NCI-H187 treated with DMSO at 0.1 percent for 48 hours (cell line): ENCODE measurements at regions not wholly inside any gene's neighbourhood (a gene's known extent, or its start where the extent isn't known, plus 50 kb on each side); places are given as distances from the start of the nearest gene placed in this dataset.

Experiments
- DNase-seq: peaks from one replicate; lab custom pipeline; 2025; lab: John Stamatoyannopoulos, UW

DNA sequence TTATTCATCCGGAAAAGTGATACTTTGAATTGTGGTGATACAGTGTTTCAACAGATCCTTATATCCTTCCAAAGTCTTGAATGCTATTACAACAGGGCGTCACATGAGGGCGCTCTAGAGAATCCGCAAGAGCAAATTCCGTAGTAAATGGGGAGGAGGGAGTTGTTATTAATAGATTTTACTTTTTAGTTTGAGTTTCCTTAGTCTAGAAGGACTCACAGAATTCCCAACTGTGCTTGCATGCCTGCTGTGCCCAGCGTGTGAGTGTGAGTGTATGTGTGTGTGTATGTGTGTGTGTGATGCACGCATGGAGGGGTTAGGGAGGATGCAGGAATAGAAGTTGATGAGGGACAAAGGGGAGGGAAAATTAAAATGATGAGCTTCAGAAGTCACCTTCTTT, 375.3 kb downstream of the C12orf75 start:
- no peak for DNase-seq

- DNase-seq = peak; percentile 90
Observed at GRCh38 chr12:105706321-105706972, 376.0 kb downstream of the C12orf75 start.

GRCh38 chr12:105706973-105707334, 376.5 kb downstream of the C12orf75 start:
- DNase-seq = no peak

DNA sequence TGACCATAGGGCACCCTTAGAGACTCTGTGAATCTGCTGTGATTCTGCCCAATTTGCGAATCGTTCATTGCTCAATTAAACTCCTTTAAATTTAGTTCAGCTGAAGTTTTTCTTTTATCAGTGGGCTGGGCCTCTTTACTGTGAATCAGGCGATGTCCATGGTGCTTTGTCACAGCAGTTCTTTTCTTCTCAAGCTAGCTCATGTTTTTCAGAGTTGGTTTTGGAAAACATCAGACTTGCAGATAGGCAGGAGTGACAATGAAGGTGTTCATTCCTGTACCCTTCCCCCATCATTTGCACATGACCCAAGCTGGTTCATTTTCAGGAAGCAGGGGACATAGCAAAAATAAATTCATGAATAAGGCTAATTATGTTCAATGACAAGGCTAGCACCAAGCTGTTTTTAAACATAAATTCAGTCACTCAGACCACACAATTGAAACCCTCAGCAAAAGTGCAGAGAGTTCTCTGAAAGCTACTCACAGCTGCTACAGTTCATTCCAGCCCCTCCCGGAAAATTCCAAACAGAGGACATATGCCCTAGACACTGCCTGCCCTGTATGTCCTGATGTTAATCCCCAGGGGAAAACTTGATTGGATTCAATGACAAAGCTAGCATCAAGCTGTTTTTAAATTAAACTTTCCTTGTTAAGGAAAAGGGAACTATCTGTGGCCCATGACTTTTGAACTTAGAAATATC, 383.3 kb downstream of the C12orf75 start:
- DNase-seq = no peak

DNA sequence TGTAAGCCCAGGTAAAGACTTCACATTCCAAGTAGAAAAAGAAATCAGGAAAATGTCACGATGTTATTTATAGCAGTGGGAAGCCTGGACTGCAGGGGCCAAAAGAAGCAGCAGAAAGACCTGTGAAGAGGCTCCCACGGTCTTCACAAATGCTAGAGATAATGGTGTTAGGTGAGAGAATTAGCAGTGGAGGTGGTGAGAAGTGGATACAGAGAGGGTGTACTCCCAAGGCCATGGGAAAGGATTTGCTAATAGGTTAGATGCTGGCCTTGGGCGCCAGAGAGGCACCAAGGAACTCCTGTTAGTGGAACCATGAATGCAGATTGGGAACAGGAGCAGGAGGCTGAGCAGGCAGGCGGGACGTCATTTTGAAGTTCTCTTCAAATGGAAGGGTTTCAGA, 386.1 kb downstream of the C12orf75 start:
- DNase-seq = no peak

DNA sequence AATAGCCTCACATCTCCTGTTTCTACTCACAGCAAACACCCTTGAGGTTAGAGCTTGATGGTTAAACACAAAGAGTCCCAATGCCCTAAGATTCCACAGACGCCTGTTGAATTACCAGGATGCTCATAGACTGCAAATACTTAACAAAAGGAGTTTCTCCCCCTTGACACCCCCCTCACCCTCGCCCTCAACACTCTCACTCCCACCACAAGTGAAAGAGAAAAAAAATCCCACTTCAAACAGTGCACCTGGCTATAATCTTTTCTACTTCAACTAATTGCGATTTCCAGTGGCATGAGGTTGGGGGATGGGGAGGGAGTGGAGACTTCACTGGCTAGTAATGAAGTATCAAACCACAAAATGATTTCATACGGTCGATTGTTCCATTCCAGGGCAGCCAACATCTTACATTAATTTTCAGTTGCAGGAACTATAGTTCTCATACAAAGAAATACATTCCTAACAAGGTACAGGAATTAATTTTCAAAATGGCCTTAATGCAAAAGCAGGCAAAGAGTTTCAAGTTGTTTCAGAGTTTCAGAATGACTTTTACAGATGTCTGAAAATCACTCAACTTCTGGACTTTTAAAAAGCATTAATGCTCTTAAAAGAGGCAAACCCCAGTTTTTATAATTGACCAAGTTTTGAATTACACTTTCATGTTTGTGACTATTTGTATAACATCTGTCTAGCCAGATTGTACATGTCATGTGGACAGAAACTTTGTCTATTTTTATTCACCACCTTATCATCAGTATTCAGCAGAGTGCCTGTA, 390.7 kb downstream of the C12orf75 start:
- DNase-seq = peak; percentile 97

DNA sequence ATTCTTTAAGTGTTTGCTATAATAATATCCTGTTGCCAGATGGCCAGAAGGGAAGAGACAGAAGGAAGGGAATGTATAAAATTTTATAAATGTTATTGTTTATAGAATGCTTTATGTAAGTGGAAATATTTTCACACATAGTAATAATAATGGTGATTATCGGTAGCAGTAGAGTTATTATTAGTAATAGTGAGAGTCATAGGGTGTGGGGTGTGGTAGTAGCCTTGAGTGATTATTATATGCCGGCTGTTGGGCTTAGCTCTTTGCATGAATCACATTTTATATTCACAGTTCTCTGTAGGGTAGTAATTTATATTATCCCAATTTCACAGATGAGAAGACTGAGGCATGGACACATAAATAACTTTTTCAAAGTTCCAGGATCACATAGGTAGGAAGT, 391.4 kb downstream of the C12orf75 start:
- no peak for DNase-seq

- DNase-seq = no peak
Observed at GRCh38 chr12:105723066-105723465, 392.6 kb downstream of the C12orf75 start.

GRCh38 chr12:105723494-105723893, 393.0 kb downstream of the C12orf75 start:
- DNase-seq = no peak

GRCh38 chr12:105724641-105725040, 394.1 kb downstream of the C12orf75 start:
- no peak for DNase-seq

DNA sequence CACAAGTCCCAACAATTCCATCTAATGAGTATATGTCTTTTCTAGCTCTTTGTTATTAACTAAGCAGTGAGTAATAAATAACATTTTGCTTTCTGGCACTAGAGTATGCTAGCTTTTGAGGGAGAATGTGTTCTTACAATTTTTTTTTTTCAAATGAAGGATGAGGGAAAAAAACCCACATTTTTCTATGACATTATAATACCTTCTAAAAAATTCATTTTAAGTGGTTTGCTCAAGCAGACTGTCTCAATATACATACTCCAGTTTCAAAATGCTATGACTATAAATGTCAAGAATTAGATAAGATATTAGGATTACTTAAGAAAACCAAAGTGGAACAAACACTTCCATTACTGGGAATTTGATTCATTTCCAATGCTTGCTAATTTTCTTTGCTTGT, 394.6 kb downstream of the C12orf75 start:
- DNase-seq = no peak

DNA sequence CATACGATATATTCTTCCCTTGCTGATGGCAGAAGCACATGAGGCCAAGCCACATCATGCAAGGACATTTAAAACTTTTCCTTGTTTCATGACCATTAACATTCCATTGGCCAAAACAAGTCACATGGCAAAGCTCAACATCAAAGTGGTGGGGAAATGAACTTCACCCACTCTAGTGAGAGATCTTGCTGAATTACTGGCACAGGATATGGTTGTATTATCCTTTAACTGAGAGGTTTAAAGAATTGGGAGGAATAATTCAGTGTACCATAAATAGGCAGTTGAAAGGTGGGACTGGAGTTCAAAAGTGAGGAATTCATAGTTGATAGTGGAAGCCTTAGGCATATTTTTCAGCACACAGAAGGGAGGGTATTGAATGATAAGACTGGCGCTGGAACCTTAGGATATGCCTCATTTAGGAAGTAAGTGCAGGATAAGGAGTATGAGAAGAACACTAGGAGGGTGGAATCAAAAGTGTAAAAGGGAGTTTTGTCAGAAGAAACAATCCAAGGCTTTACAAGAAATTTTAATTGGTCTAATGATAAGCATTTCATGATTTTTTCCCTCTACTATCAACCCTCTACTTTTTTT, 398.8 kb downstream of the C12orf75 start:
- no peak for DNase-seq

DNA sequence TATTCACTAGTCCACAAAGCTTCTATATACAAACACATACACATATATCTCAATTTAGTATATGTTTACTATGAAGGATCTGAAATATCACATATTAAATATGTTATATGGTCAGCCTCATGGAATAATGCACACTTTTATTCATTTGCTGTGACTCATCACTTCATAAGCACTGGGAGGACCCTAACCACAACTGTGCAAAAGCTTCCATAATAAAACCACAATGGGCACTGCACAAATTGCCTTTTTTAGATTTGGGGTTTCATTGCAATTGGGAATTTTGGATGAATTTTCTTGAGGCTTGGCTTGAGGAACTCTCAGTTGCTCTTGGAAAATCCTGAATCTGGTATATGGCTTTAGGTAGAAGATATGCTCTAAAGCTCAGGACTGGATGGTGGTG, 399.4 kb downstream of the C12orf75 start:
- DNase-seq = no peak

GRCh38 chr12:105733579-105733978, 403.1 kb downstream of the C12orf75 start:
- no peak for DNase-seq

DNA sequence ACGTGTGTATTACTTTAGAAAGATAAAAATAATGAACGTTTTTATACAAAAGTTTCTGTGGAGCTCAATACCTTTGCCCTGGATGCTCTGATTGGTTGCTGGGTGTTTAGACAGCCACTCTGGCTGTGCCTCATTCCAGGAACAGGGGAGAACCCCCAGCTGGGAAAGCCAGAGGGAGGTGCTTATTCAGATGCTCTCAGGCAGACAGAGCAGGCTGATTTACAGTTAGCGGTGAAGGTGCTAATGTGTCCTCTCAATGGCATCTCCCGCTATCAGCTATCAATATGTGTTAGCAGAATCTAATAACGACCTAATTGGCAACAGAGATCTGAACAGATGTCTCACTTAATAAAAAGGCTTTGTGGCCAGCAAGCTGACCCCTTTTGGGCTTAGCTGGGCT, 402.3 kb downstream of the NUAK1 start:
- DNase-seq = no peak

DNA sequence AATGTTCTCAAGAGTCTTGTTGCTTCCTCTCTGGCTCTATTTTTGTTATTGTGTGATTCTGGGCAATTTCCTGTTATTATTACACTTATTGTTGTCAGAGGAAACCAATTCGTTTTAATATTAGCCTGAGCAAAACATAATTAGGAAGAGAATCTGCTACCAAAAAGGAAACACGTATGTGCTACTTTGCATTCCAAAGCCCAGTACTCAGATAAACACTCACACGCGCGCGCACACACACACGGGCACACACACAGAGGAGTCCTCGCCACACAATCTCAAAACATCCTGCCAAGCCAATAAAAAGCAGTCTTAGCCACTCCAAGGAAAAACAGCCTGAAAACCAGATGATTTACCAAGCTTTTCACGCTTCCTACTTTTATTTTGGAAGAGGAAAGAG, 400.7 kb downstream of the NUAK1 start:
- no peak for DNase-seq

DNA sequence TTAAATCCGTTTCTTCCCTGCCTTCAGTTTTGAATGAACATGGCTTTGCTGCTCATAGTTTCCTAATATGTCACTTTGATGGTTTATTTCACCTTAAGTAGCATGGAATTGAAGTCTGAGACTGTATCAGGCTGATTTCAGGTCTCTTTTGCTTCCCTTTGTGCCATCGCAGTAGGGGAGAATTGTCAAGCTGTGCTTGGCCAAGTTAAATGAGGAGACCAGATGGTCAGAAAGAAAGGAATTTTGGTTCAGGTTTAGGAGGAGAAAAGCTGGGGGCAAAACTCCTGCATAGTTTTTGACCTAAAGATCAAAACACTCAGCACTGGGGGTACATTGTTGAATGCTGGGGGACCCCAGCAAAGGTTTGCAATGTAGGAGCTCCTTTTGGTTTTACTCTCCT, 398.4 kb downstream of the NUAK1 start:
- no peak for DNase-seq

DNA sequence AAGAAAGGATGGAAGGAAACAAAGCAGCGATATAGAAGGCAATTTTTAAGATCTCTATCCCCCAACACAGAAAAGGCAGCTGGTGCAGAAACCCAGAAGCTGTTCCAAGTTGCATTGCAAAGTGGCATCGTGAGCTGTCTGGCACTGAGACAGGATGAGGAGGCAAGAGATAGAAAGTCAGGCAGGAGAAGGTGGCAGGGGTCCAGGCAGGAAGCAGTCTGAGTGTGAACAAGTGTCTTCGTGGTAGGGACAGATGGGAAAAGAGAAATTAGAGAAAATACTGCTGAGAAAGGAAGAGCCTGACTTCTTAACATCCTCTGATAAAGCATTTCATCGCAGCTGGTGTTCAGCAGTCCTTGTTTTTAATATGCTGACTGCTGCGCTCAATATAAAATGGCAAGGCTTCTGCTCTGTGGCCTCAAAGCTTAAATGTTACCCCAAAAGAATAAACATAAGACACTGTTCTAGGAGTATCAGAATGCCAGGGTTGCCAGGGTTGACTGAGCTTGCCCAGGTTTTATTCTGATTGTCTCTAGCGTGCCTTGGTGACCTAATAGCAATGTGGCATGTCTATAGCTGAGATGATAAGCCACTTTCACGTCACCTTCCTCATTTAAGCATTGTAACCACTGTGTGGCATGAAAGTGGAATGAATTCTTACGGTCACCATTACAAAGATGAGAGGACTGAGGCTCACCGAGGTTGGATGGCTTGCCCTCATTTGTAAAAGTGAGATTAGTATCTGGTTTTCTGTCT, 397.6 kb downstream of the NUAK1 start:
- no peak for DNase-seq

DNA sequence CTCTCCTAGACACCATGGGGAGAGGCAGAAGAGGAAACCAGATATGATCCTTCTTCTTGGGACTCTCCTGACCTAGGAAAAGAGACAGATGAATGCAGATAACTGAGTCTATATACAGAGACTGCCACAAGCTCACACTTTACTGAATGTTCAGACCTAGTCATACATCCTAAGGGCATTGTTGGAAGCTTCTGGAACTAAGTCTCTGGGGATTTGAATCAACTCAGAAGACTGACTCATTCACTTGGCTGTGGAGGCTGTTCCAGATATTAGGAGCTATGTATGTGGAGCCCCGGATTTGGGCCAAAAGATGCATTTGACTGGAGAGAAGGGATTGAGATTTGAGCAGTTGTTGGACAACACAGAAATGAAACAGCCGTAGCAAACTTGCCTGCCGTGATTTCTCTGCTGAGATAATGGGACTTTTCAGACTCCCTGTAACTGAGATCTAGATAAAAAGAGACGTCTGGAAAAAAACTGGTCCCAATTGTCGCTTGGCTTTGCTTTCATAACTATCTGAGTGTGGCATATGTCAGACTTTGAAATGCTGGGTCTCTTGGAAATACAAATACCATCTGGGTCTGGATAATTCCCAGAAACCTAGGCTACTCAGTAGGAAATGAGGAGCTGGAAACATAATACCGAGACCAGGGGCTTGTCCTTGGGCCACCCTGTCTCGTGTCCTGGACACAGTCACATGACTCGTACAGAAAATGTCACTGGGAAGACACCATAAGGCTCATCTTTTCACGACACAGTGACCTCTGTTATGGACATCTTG, 396.8 kb downstream of the NUAK1 start:
- no peak for DNase-seq

GRCh38 chr12:105742567-105742874, 396.2 kb downstream of the NUAK1 start:
- no peak for DNase-seq

DNA sequence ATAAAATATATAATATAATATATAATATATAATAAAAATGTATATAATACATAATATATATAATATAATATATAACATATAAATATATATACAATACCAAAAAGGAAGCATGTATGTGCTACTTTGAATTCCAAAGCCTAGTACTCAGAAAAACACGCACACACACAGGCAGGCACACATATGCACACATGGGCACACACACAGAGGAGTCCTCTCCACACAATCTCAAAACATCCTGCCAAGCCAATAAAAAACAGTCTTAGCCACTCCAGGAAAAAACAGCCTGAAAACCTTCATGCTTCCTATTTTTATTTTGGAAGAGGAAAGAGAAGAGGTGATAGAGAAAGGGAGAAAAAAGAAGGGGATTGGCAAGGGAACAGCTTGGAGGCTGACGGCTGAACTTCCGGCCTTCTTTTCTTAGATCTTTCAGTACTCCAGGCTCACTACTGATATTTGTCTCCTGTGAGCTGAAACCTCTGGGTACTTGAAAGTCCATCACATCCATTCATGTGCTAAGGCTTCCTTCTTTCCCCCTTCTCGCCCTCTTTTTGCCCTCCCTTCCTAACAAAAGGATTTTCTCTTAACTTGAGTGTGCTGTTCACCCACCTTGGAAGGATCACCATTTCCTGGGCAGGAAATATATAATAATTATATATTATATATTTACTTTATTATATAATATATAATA, 394.2 kb downstream of the NUAK1 start:
- DNase-seq = no peak
